Mesendoderm (in vitro differentiated cells): ENCODE measurements at regions not wholly inside any gene's neighbourhood (a gene's known extent, or its start where the extent isn't known, plus 50 kb on each side); places are given as distances from the start of the nearest gene placed in this dataset.

Experiments used
- DNase-seq: peaks from one replicate; pipeline ENCODE4 v3.0.0; 2013
- H2AK5ac ChIP-seq: 2 replicates; pipeline ENCODE4 v1.6.1; 2013; ENCODE audit warnings: low read length, inconsistent platforms
- H2BK120ac ChIP-seq: 2 replicates; pipeline ENCODE4 v1.6.1; 2013; ENCODE audit warnings: low read depth, mild to moderate bottlenecking, low read length, moderate library complexity, mixed read lengths
- H2BK15ac ChIP-seq: replicated peaks from 2 replicates; pipeline ENCODE4 v1.6.1; 2013; ENCODE audit warnings: low read depth, mild to moderate bottlenecking, moderate library complexity
- H2BK5ac ChIP-seq: 2 replicates; pipeline ENCODE4 v1.6.1; 2013; ENCODE audit warnings: low read length, inconsistent platforms
- H3K18ac ChIP-seq: 2 replicates; pipeline ENCODE4 v1.6.1; 2013; ENCODE audit warnings: mild to moderate bottlenecking, low read length, mixed read lengths
- H3K23ac ChIP-seq: one replicate; pipeline ENCODE4 v1.6.1; 2013; ENCODE audit warnings: low read length
- H3K27ac ChIP-seq: 2 replicates; pipeline ENCODE4 v1.5.1; 2013; ENCODE audit warnings: low read depth, mild to moderate bottlenecking, inconsistent platforms, low read length, moderate library complexity
- H3K27me3 ChIP-seq: 2 replicates; pipeline ENCODE4 v1.6.1; 2013; ENCODE audit warnings: low read length, control low read depth, mild to moderate bottlenecking, inconsistent platforms; ENCODE audit not compliant: insufficient read depth, poor library complexity
- H3K36me3 ChIP-seq: 2 replicates; pipeline ENCODE4 v1.6.1; 2013; ENCODE audit warnings: low read length, inconsistent platforms; ENCODE audit not compliant: control insufficient read depth, insufficient read depth
- H3K4ac ChIP-seq: one replicate; pipeline ENCODE4 v1.6.1; 2013; ENCODE audit warnings: low read depth, mild to moderate bottlenecking, low read length, moderate library complexity
- H3K4me1 ChIP-seq: 2 replicates; pipeline ENCODE4 v1.6.1; 2013; ENCODE audit warnings: low read depth, low read length, inconsistent platforms; ENCODE audit not compliant: control insufficient read depth
- H3K4me2 ChIP-seq: 2 replicates; pipeline ENCODE4 v1.6.1; 2013; ENCODE audit warnings: low read length
- H3K4me3 ChIP-seq: 2 replicates; pipeline ENCODE4 v1.5.1; 2013; ENCODE audit warnings: mild to moderate bottlenecking, low read length
- H3K56ac ChIP-seq: one replicate; pipeline ENCODE4 v1.6.1; 2013; ENCODE audit warnings: low read length
- H3K79me1 ChIP-seq: 2 replicates; pipeline ENCODE4 v1.6.1; 2013; ENCODE audit warnings: low read length, inconsistent platforms
- H3K79me2 ChIP-seq: 2 replicates; pipeline ENCODE4 v1.6.1; 2013; ENCODE audit warnings: mild to moderate bottlenecking, low read length; ENCODE audit not compliant: control insufficient read depth, insufficient read depth
- H3K9ac ChIP-seq: 2 replicates; pipeline ENCODE4 v1.6.1; 2013; ENCODE audit warnings: low read length, inconsistent platforms
- H4K5ac ChIP-seq: one replicate; pipeline ENCODE4 v1.6.1; 2013; ENCODE audit warnings: low read length
- H4K8ac ChIP-seq: one replicate; pipeline ENCODE4 v1.6.1; 2013; ENCODE audit warnings: low read depth, mild to moderate bottlenecking, control low read depth, low read length, moderate library complexity
- WGBS: extraction: QIAGEN DNeasy Blood & Tissue Kit; methylation state at CpG from one replicate; pipeline ENCODE4 v1.1.7; 2013; ENCODE audit warnings: low lambda C conversion rate, missing lambda C conversion rate; ENCODE audit not compliant: insufficient coverage; ENCODE audit errors: extremely low coverage; 5-methylcytosine and 5-hydroxymethylcytosine counted together

GRCh38 chr13:83622422-83622784 is 259.9 kb downstream of the SLITRK1 start:
- H3K4ac ChIP-seq, result no peak overlapping the region
- no peak overlapping the region for H3K23ac ChIP-seq
- no peak for DNase-seq
- no peak overlapping the region for H3K56ac ChIP-seq
- H2BK120ac ChIP-seq, result no peak overlapping the region
- H3K36me3 ChIP-seq, result no peaks in the 10 kb centered on the region
- H2AK5ac ChIP-seq, result no peak overlapping the region
- H4K5ac ChIP-seq, result no peak overlapping the region
- no peak overlapping the region for H2BK5ac ChIP-seq
- H3K4me3 ChIP-seq, result no peak overlapping the region
- H3K4me2 ChIP-seq, result no peak overlapping the region
- no peaks in the 10 kb centered on the region for H3K79me2 ChIP-seq
- no peak overlapping the region for H4K8ac ChIP-seq
- H3K27me3 ChIP-seq, result no peaks in the 10 kb centered on the region
- no peaks in the 10 kb centered on the region for H3K4me1 ChIP-seq
- no peak overlapping the region for H2BK15ac ChIP-seq
- H3K18ac ChIP-seq, result no peak overlapping the region
- no peak overlapping the region for H3K27ac ChIP-seq
- no CpG with 5 or more reads among the region's 2 CpGs for WGBS
- no peaks in the 10 kb centered on the region for H3K79me1 ChIP-seq
- no peak overlapping the region for H3K9ac ChIP-seq

GRCh38 chr13:83621765-83622421 is 260.4 kb downstream of the SLITRK1 start:
- Histone ChIP-seq H3K36me3 (no peaks in the 10 kb centered on the region), H2AK5ac (no peak overlapping the region), H3K23ac (no peak overlapping the region), H3K4me1 (no peaks in the 10 kb centered on the region), H3K79me2 (no peaks in the 10 kb centered on the region), H2BK5ac (no peak overlapping the region), H3K79me1 (no peaks in the 10 kb centered on the region), H3K4ac (no peak overlapping the region), H3K27me3 (no peaks in the 10 kb centered on the region), H3K9ac (no peak overlapping the region), H3K56ac (no peak overlapping the region), H4K5ac (no peak overlapping the region), H2BK15ac (no peak overlapping the region), H4K8ac (no peak overlapping the region), H2BK120ac (no peak overlapping the region), H3K4me3 (no peak overlapping the region), H3K4me2 (no peak overlapping the region), H3K18ac (no peak overlapping the region), H3K27ac (no peak overlapping the region)
- DNase-seq, result no peak
- WGBS, result no CpG with 5 or more reads among the region's 10 CpGs

GRCh38 chr13:83620530-83621220 is 261.6 kb downstream of the SLITRK1 start:
- Histone ChIP-seq H2BK120ac (no peak overlapping the region), H3K18ac (no peak overlapping the region), H3K79me2 (no peaks in the 10 kb centered on the region), H3K56ac (no peak overlapping the region), H3K4me2 (no peak overlapping the region), H3K4me1 (no peaks in the 10 kb centered on the region), H3K27me3 (no peaks in the 10 kb centered on the region), H3K27ac (no peak overlapping the region), H3K4ac (no peak overlapping the region), H4K5ac (no peak overlapping the region), H3K79me1 (no peaks in the 10 kb centered on the region), H3K23ac (no peak overlapping the region), H2BK15ac (no peak overlapping the region), H3K36me3 (no peaks in the 10 kb centered on the region), H2BK5ac (no peak overlapping the region), H4K8ac (no peak overlapping the region), H2AK5ac (no peak overlapping the region), H3K4me3 (no peak overlapping the region), H3K9ac (no peak overlapping the region)
- no peak for DNase-seq

GRCh38 chr13:83618966-83619365 is 263.3 kb downstream of the SLITRK1 start:
- no peak overlapping the region for H3K18ac ChIP-seq
- no peak overlapping the region for H3K9ac ChIP-seq
- no peak overlapping the region for H2BK120ac ChIP-seq
- H2BK5ac ChIP-seq, result no peak overlapping the region
- H4K5ac ChIP-seq, result no peak overlapping the region
- no peaks in the 10 kb centered on the region for H3K27me3 ChIP-seq
- no peak overlapping the region for H3K27ac ChIP-seq
- H3K4me2 ChIP-seq, result no peak overlapping the region
- H3K23ac ChIP-seq, result no peak overlapping the region
- no peaks in the 10 kb centered on the region for H3K79me2 ChIP-seq
- no peak overlapping the region for H4K8ac ChIP-seq
- H2BK15ac ChIP-seq, result no peak overlapping the region
- H2AK5ac ChIP-seq, result no peak overlapping the region
- DNase-seq, result no peak
- H3K36me3 ChIP-seq, result no peaks in the 10 kb centered on the region
- H3K79me1 ChIP-seq, result no peaks in the 10 kb centered on the region
- no peak overlapping the region for H3K56ac ChIP-seq
- no peak overlapping the region for H3K4ac ChIP-seq
- no peaks in the 10 kb centered on the region for H3K4me1 ChIP-seq
- H3K4me3 ChIP-seq, result no peak overlapping the region

- Histone ChIP-seq H3K4ac (no peak overlapping the region), H3K4me2 (no peak overlapping the region), H3K9ac (no peak overlapping the region), H3K4me1 (no peaks in the 10 kb centered on the region), H3K23ac (no peak overlapping the region), H4K8ac (no peak overlapping the region), H3K18ac (no peak overlapping the region), H4K5ac (no peak overlapping the region), H2BK15ac (no peak overlapping the region), H3K27me3 (no peaks in the 10 kb centered on the region), H2BK120ac (no peak overlapping the region), H3K27ac (no peak overlapping the region), H3K79me2 (no peaks in the 10 kb centered on the region), H3K56ac (no peak overlapping the region), H2AK5ac (no peak overlapping the region), H2BK5ac (no peak overlapping the region), H3K36me3 (no peaks in the 10 kb centered on the region), H3K79me1 (no peaks in the 10 kb centered on the region), H3K4me3 (no peak overlapping the region)
- DNase-seq, result no peak
- WGBS, result no CpG with 5 or more reads among the region's 16 CpGs
Observed at GRCh38 chr13:83613524-83613923, 268.8 kb downstream of the SLITRK1 start.

- H4K5ac ChIP-seq, result no peak overlapping the region
- H2AK5ac ChIP-seq, result no peak overlapping the region
- WGBS, result no CpG with 5 or more reads among the region's 1 CpG
- DNase-seq, result no peak
- no peak overlapping the region for H3K23ac ChIP-seq
- H3K4me3 ChIP-seq, result no peak overlapping the region
- no peak overlapping the region for H2BK120ac ChIP-seq
- no peaks in the 10 kb centered on the region for H3K27me3 ChIP-seq
- no peak overlapping the region for H3K18ac ChIP-seq
- H4K8ac ChIP-seq, result no peak overlapping the region
- no peak overlapping the region for H3K4me2 ChIP-seq
- no peak overlapping the region for H2BK15ac ChIP-seq
- H3K27ac ChIP-seq, result no peak overlapping the region
- no peak overlapping the region for H3K56ac ChIP-seq
- H2BK5ac ChIP-seq, result no peak overlapping the region
- H3K4me1 ChIP-seq, result no peaks in the 10 kb centered on the region
- no peaks in the 10 kb centered on the region for H3K36me3 ChIP-seq
- H3K79me1 ChIP-seq, result no peaks in the 10 kb centered on the region
- no peaks in the 10 kb centered on the region for H3K79me2 ChIP-seq
- H3K4ac ChIP-seq, result no peak overlapping the region
- no peak overlapping the region for H3K9ac ChIP-seq
Observed at GRCh38 chr13:83601539-83601938, 280.7 kb downstream of the SLITRK1 start.
